OCI-LY7 (cell line): ENCODE measurements at regions not wholly inside any gene's neighbourhood (a gene's known extent, or its start where the extent isn't known, plus 50 kb on each side); places are given as distances from the start of the nearest gene placed in this dataset.

Experiments
- EZH2phosphoT487 ChIP-seq: fragments of 200-600 bp; sonication (generic); IDR thresholded peaks from 2 replicates; pipeline ENCODE4 v1.6.1; 2018; ENCODE audit warnings: low read depth, borderline replicate concordance, mild to moderate bottlenecking, mixed run types, antibody characterized with exemption, low read length, moderate library complexity, mixed read lengths
- TF ChIP-seq, protein P1 (sequence below): fragments of 200-600 bp; sonication (generic); conservative IDR thresholded peaks from 2 replicates; pipeline ENCODE4 v1.5.1; 2014; ENCODE audit warnings: mild to moderate bottlenecking, antibody characterized with exemption, low read length, moderate library complexity, mixed read lengths

DNA sequence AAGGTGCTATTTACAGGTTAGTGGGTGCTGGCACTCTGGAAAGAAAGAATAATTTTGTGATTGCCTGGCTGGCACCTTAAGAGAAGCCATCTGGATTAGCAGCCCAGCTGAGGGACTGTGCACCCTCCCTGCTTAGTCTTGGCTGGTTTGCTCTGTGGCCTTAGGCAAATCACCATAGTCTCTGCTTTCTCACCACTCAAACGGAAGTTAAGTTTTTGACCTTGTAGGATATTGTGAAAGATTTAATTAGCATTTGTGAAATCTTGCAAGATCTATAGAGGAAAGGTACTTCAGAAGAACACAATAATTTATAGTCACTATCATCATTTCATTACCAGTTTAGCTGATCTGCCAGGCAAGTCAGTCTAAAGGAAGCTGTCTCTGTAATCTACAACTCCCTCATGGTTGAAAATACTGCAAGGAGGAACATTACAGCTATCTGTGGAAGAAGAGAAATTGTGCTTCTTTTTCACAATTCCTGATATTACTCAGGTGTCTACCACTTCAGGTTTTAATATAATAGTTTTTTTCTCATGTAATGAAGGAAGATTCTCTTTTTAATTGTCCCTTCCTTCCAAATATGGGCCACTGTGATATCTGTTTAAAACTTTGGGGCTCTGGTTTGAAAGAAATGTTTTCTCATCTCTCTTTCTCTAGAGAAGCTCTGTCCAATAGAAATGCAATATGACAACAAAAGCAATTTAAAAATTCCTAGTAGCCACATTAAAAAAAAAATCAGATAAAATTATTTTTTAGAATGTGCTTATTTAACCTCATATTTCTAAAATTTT is 219.6 kb downstream of the PTEN start:
- TF ChIP-seq, protein P1, sequence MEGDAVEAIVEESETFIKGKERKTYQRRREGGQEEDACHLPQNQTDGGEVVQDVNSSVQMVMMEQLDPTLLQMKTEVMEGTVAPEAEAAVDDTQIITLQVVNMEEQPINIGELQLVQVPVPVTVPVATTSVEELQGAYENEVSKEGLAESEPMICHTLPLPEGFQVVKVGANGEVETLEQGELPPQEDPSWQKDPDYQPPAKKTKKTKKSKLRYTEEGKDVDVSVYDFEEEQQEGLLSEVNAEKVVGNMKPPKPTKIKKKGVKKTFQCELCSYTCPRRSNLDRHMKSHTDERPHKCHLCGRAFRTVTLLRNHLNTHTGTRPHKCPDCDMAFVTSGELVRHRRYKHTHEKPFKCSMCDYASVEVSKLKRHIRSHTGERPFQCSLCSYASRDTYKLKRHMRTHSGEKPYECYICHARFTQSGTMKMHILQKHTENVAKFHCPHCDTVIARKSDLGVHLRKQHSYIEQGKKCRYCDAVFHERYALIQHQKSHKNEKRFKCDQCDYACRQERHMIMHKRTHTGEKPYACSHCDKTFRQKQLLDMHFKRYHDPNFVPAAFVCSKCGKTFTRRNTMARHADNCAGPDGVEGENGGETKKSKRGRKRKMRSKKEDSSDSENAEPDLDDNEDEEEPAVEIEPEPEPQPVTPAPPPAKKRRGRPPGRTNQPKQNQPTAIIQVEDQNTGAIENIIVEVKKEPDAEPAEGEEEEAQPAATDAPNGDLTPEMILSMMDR: no peak
- TF ChIP-seq EZH2phosphoT487: no peak
